GM18907 (cell line): ENCODE measurements at regions not wholly inside any gene's neighbourhood (a gene's known extent, or its start where the extent isn't known, plus 50 kb on each side); places are given as distances from the start of the nearest gene placed in this dataset.

Experiments used
- ATAC-seq: cut with Tn5 transposase; IDR thresholded peaks from one replicate; pipeline ENCODE4 v1.9.1; 2021; ENCODE audit warnings: mild to moderate bottlenecking, moderate library complexity; ENCODE audit not compliant: unreplicated experiment

DNA sequence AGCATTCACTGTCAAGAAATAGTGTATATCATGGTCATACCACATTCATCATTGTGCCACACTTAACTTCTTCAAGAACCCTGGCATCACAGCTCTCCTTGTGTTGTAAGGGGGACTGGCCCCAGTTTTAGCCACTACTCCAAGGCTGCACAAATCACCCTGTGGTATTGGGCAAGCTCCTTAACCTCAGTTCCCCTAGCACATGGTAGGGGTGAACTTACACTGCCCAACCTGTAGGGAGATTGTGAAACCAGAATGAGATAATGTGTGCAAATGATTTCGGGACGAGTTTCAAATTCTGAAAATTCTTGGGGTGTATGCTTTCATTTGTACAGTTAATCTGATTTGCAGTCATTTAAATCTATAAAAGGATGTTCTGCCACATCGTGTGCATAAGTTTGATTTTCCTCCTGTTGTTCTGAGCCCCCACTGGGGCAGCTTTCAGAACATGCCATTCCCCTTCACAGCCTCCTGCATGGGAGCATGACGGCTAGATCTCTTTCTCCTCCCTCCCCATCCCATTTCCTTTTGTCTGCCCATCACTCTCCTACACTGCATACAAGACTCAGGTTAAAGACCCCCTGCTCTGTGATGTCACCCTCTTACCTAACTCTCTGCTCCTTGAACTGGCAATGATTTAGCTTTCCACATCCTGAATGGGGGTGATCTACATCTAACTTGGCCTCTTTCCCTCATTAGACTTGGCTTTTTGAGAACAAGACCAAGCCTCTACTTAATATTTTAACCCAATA, 290.3 kb downstream of the CHRM3 start:
- no peak for ATAC-seq

DNA sequence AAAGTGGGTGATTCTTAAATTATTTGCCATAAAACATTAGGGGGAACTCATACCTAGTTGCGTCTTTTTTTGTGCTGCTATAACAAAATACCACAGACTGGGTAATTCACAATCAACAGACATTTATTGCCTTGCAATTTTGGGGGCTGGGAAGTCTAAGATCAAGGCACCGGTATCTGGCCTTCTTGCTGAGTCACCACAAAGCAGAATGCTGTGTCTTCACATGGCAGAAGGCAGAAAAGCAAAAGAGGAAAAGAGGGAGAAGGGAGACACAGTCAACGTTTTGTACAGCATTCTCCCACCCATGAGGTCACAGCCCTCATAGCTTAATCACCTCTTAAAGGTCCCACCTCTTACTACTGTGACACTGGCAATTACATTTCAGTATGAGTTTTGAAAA, 291.0 kb downstream of the CHRM3 start:
- ATAC-seq = no peak

- no peak for ATAC-seq
These were observed 291.8 kb downstream of the CHRM3 start for GRCh38 chr1:239678181-239678580.

- no peak for ATAC-seq
These were observed 295.7 kb downstream of the CHRM3 start for GRCh38 chr1:239682046-239682445.

DNA sequence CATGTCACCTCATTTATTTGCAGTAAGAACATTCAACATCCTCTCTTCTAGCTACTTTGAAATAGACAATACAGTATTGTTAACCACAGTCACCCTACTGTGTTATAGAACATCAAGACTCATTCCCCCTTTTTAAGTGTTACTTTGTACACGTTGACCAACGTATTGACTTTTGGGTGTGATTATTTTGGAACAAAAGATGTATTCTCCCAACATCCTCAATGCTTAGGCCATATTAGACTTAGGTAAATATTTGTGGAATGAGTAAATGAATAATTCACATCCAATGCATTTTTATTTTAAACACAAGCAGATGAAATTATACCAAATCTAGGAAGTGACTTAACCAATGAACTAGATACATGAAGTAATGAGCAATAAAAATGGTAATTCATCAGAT, 296.6 kb downstream of the CHRM3 start:
- no peak for ATAC-seq

GRCh38 chr1:239686386-239686785, 300.0 kb downstream of the CHRM3 start:
- ATAC-seq = no peak

DNA sequence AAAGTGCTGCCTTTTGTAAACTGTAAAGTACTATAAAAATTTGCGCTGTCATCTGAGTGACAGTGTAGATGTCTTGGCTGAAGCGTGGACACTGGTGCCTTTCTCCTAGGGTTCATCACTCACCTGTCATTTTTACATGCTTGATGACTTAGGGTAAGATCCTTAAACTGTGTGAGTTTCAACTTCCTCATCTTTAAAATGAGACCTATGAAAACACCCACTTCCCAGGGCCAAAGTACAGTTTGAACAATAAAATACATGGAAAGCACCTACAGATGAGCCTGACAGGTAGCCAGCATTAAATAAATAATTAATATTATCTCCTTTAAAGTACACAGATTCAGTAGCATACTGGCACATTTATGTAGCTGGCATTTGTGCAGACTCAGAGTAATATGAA, 309.9 kb downstream of the CHRM3 start:
- ATAC-seq = no peak

- no peak for ATAC-seq
These were observed 314.3 kb downstream of the CHRM3 start for GRCh38 chr1:239700667-239701066.

DNA sequence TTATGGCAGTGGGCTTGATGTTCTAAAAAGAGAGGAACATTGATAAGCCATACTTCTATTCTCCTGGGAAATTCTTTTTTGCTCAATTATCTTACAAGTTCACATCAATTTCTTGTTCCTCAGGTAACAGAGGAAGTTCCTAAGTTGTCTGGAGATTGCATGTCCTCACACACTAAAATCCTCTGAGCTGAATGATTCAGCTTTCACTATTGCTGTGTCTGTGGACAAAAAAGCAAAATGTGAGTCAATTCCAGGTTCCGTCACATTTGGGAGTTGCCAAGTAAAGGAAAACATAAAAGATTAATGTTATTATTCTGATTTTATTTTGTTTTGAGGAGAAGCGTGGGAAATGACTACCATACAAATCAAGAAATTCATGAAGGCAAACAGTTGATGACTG, 316.7 kb downstream of the CHRM3 start:
- ATAC-seq = no peak

DNA sequence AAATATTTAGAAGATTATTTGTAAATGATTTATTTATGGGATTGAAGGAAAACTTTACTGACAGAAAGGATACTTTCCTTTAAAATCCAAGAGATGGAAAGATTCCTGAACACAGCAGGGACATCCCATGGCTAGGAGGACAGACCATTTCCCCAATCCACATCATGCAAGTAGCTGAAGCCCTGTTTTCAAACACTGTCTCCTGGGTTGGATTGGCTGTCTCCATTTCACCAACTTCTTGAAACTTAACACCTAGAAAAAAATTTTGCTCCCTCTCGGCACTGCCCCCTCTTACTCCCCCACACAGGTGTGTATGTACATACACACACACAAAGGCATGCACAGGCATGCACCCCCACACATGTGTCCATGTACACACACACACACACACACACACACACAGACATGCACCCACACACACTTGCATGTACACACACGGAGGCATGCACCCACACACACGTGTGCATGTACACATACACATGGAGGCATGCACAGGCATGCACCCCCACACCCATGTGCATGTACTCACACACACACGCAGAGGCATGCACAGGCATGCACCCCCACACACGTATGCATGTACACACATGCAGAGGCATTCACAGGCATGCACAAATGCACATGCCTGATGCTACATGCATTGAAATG, 320.0 kb downstream of the CHRM3 start:
- ATAC-seq = no peak

DNA sequence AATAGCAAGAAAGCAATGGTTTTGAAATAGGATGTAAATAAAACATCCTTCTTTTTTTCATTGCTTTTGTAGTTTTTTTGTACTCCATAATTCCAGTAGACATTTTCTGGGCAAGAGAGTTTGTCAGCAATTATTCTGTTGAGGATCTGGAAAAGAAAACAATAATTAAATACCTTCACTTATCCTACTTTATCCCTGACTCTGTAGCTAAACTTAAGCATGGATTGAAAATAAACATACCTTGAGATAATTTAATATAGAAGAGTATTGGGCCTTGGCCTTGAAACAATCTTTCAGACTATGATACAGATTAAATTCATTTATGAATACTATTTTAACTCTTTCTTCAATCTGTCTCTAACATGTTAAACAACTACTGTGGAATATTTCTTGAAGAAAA, 321.2 kb downstream of the CHRM3 start:
- no peak for ATAC-seq

DNA sequence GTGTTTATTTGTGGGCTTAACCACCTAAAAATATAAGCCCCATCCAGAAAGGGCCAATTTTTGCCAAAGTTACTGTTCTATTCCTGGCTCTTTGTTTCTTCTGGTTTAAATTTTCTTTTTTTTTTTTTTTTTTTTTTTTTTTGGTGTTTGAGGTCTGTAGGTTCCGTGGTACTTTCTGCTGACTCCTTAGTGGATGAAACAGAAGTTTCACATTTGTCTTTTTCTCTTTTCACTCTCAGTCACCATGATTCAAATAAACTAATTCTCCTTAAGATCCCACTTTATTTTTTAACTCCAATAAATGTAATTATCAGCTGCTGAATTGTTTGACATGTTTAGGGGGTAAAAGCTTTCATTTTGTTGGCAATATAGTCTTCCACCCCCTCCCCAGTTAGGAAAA, 322.3 kb downstream of the CHRM3 start:
- ATAC-seq = no peak

DNA sequence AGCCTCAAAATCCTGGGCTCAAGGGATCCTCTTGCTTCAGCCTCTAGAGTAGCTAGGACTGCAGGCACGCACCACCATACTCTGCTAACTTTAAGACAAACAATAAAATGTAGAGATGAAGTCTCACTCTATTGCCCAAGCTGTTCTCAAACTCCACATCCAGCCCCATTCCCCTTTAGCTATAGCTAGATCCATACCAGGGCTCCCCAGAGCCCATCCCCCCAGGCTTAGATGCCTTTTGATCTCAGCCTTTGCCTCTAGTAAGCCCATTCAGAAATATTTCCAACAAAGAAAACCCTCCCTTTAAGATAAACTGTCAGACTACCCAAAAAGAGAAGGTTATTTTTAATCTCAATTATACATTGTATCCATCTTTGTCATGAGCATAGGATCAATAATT, 325.4 kb downstream of the CHRM3 start:
- no peak for ATAC-seq

GRCh38 chr1:239717097-239717917, 330.9 kb downstream of the CHRM3 start:
- no peak for ATAC-seq

DNA sequence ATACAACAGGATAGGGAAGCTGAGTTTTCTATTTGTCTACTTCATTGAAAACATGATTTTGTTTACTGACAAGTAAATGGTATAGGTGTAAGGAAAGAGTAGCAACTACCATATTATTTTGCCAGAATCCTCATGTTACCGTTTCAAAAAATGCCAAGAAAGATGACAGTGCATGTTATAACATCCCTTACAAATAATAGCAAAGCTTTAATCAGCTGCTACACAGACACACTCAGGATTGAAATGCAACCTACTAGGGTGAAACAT, 331.5 kb downstream of the CHRM3 start:
- no peak for ATAC-seq

GRCh38 chr1:239718571-239718970, 332.2 kb downstream of the CHRM3 start:
- ATAC-seq = no peak

GRCh38 chr1:239718997-239719628, 332.7 kb downstream of the CHRM3 start:
- no peak for ATAC-seq

- no peak for ATAC-seq
These were observed 333.4 kb downstream of the CHRM3 start for GRCh38 chr1:239719642-239720258.

DNA sequence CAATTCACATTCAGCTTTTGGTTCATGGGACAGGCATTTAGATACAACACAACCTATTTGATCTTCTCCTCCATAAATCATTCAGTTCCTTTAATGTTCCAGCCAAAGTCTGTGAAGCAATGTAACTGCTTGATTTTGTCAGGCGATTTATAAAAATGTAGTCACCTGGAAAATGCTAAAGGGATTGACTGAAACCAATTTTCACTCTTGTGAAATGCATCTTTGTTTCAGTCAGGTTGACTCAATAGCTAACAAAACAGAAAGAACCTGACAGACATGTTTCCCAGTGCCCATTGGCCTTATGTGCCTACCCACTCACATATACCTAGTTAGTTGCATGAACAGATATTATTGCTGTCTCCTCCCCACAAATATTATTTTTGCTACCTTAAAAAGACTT, 335.7 kb downstream of the CHRM3 start:
- ATAC-seq = no peak

GRCh38 chr1:239723776-239724367, 337.5 kb downstream of the CHRM3 start:
- no peak for ATAC-seq

- ATAC-seq = no peak
These were observed 339.0 kb downstream of the CHRM3 start for GRCh38 chr1:239725371-239725770.
